ENCODE measurements at regions not wholly inside any gene's neighbourhood (a gene's known extent, or its start where the extent isn't known, plus 50 kb on each side); places are given as distances from the start of the nearest gene placed in this dataset.

GRCh38 chr13:73177017-73177416 lies 118.2 kb downstream of the KLF5 start:
- no peak for ATAC-seq
- Histone ChIP-seq H3K27me3 (no peaks in the 10 kb centered on the region), H3K27ac (no peak overlapping the region), H3K4me1 (no peaks in the 10 kb centered on the region), H3K4me3 (no peak overlapping the region), H3K36me3 (replicated peaks in 1 of 2; ENCODE audit: insufficient read depth in 1 of 2, low read depth in 2 of 2) (no peaks in the 10 kb centered on the region), H3K9me3 (no peaks in the 10 kb centered on the region)
- DNase-seq, result no peak
- WGBS, 2 donors, result 65% methylated on average over 1 of the region's 1 CpG; no CpG with 5 or more reads in 1 of the 2 donors
- TF ChIP-seq, protein P1, sequence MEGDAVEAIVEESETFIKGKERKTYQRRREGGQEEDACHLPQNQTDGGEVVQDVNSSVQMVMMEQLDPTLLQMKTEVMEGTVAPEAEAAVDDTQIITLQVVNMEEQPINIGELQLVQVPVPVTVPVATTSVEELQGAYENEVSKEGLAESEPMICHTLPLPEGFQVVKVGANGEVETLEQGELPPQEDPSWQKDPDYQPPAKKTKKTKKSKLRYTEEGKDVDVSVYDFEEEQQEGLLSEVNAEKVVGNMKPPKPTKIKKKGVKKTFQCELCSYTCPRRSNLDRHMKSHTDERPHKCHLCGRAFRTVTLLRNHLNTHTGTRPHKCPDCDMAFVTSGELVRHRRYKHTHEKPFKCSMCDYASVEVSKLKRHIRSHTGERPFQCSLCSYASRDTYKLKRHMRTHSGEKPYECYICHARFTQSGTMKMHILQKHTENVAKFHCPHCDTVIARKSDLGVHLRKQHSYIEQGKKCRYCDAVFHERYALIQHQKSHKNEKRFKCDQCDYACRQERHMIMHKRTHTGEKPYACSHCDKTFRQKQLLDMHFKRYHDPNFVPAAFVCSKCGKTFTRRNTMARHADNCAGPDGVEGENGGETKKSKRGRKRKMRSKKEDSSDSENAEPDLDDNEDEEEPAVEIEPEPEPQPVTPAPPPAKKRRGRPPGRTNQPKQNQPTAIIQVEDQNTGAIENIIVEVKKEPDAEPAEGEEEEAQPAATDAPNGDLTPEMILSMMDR (IDR thresholded peaks at IDR 0.05), result no peak
- TF ChIP-seq POLR2A (IDR thresholded peaks at IDR 0.05), result no peak
- intact Hi-C loops (cut with DNase I), result no loop called here

- H3K4me1 ChIP-seq, result no peaks in the 10 kb centered on the region
- no peaks in the 10 kb centered on the region for H3K27me3 ChIP-seq
- H3K9me3 ChIP-seq, result no peaks in the 10 kb centered on the region
- DNase-seq (no peak), ATAC-seq (no peak)
- intact Hi-C loops (cut with DNase I), result no loop called here
- H3K4me3 ChIP-seq, result no peak overlapping the region
- TF ChIP-seq, protein P1 (IDR thresholded peaks at IDR 0.05), result no peak
- TF ChIP-seq POLR2A (IDR thresholded peaks at IDR 0.05), result no peak
- H3K27ac ChIP-seq, result no peak overlapping the region
- H3K36me3 ChIP-seq (replicated peaks in 1 of 2; ENCODE audit: insufficient read depth in 1 of 2, low read depth in 2 of 2), result no peaks in the 10 kb centered on the region
These were observed 115.8 kb downstream of the KLF5 start for GRCh38 chr13:73174521-73175010.

GRCh38 chr13:73173279-73173811 lies 114.5 kb downstream of the KLF5 start:
- 82 to 91% methylated on average over 3 of the region's 3 CpGs for WGBS, 2 donors
- H3K27ac ChIP-seq, result no peak overlapping the region
- H3K36me3 ChIP-seq (replicated peaks in 1 of 2; ENCODE audit: insufficient read depth in 1 of 2, low read depth in 2 of 2), result no peaks in the 10 kb centered on the region
- DNase-seq, result no peak
- TF ChIP-seq, protein P1 (IDR thresholded peaks at IDR 0.05), result no peak
- no peak for TF ChIP-seq POLR2A (IDR thresholded peaks at IDR 0.05)
- no peak overlapping the region for H3K4me3 ChIP-seq
- no peaks in the 10 kb centered on the region for H3K27me3 ChIP-seq
- no peaks in the 10 kb centered on the region for H3K4me1 ChIP-seq
- no peaks in the 10 kb centered on the region for H3K9me3 ChIP-seq
- intact Hi-C loops (cut with DNase I), result no loop called here
- ATAC-seq, result no peak

GRCh38 chr13:73171926-73172325 lies 113.1 kb downstream of the KLF5 start:
- no peak for TF ChIP-seq POLR2A (IDR thresholded peaks at IDR 0.05)
- TF ChIP-seq, protein P1 (IDR thresholded peaks at IDR 0.05), result no peak

GRCh38 chr13:73171271-73171682 lies 112.5 kb downstream of the KLF5 start:
- DNase-seq (no peak), ATAC-seq (peak; percentile 33)
- TF ChIP-seq, protein P1 (IDR thresholded peaks at IDR 0.05), result no peak
- no peak for TF ChIP-seq POLR2A (IDR thresholded peaks at IDR 0.05)
- no peaks in the 10 kb centered on the region for H3K4me1 ChIP-seq
- H3K9me3 ChIP-seq, result no peaks in the 10 kb centered on the region
- no peak overlapping the region for H3K4me3 ChIP-seq
- intact Hi-C loops (cut with DNase I), result no loop called here
- no peak overlapping the region for H3K27ac ChIP-seq
- no peaks in the 10 kb centered on the region for H3K27me3 ChIP-seq
- 64 to 75% methylated on average over 5 of the region's 5 CpGs for WGBS, 2 donors
- no peaks in the 10 kb centered on the region for H3K36me3 ChIP-seq (replicated peaks in 1 of 2; ENCODE audit: insufficient read depth in 1 of 2, low read depth in 2 of 2)

More at GRCh38 chr13:73171926-73172325, 113.1 kb downstream of the KLF5 start:
- ATAC-seq (no peak), DNase-seq (no peak)
- no peaks in the 10 kb centered on the region for H3K36me3 ChIP-seq (replicated peaks in 1 of 2; ENCODE audit: insufficient read depth in 1 of 2, low read depth in 2 of 2)
- no peaks in the 10 kb centered on the region for H3K27me3 ChIP-seq
- no peaks in the 10 kb centered on the region for H3K4me1 ChIP-seq
- no peak overlapping the region for H3K27ac ChIP-seq
- no peak overlapping the region for H3K4me3 ChIP-seq
- intact Hi-C loops (cut with DNase I), result no loop called here
- no peaks in the 10 kb centered on the region for H3K9me3 ChIP-seq
- WGBS, 2 donors, result 74 to 77% methylated on average over 5 of the region's 5 CpGs

Data from body of pancreas (tissue), 4 donors.